ENCODE measurements at regions not wholly inside any gene's neighbourhood (a gene's known extent, or its start where the extent isn't known, plus 50 kb on each side); places are given as distances from the start of the nearest gene placed in this dataset.

GRCh38 chr15:97750060-97750459, 210.4 kb upstream of the ARRDC4 start:
- TF ChIP-seq CTCF (IDR thresholded peaks at IDR 0.05; ENCODE audit: low read depth, low read length, poor library complexity, severe bottlenecking) (no peak), EZH2phosphoT487 (IDR thresholded peaks at IDR 0.05; ENCODE audit: borderline replicate concordance, low read length) (no peak)
